Neural cell (in vitro differentiated cells): ENCODE measurements at regions not wholly inside any gene's neighbourhood (a gene's known extent, or its start where the extent isn't known, plus 50 kb on each side); places are given as distances from the start of the nearest gene placed in this dataset.
"Not testable (repeated sequence)": the region's sequence is repeated elsewhere in the genome, so short reads cannot be mapped to it uniquely, and the experiment has no call there.

ENCODE experiments used
- H2AFZ ChIP-seq: fragments of 200-600, 300-800 bp; sonication (generic), shearing (Covaris generic); 2 replicates; pipeline ENCODE4 v1.6.0; 2014; ENCODE audit warnings: low read depth, mild to moderate bottlenecking, antibody characterized with exemption, low read length, moderate library complexity
- H3F3A ChIP-seq: fragments of 200-600 bp; shearing (Covaris generic); 2 replicates; pipeline ENCODE4 v1.6.1; 2016; ENCODE audit warnings: mild to moderate bottlenecking, moderate library complexity, mixed read lengths, antibody characterized with exemption, low read length; ENCODE audit not compliant: insufficient read depth, poor library complexity, severe bottlenecking
- H3K27ac ChIP-seq: fragments of 200-600, 300-800 bp; sonication (generic), shearing (Covaris generic); 2 replicates; pipeline ENCODE4 v1.5.1; 2014; ENCODE audit warnings: mild to moderate bottlenecking, low read length, moderate library complexity
- H3K27me3 ChIP-seq: fragments of 300-800, 200-600 bp; sonication (generic), shearing (Covaris generic); 2 replicates; pipeline ENCODE4 v1.6.0; 2014; ENCODE audit warnings: mild to moderate bottlenecking, low read depth, low read length, moderate library complexity; ENCODE audit not compliant: insufficient read depth
- H3K36me3 ChIP-seq: fragments of 300-800, 200-600 bp; sonication (generic), shearing (Covaris generic); 2 replicates; pipeline ENCODE4 v1.5.1; 2014; ENCODE audit warnings: mild to moderate bottlenecking, antibody characterized with exemption, low read length, moderate library complexity; ENCODE audit not compliant: insufficient read depth
- H3K4me2 ChIP-seq: fragments of 300-800, 200-600 bp; sonication (generic), shearing (Covaris generic); 2 replicates; pipeline ENCODE4 v1.6.0; 2014; ENCODE audit warnings: mild to moderate bottlenecking, low read length
- H3K4me3 ChIP-seq: fragments of 300-800, 200-600 bp; sonication (generic), shearing (Covaris generic); 2 replicates; pipeline ENCODE4 v1.5.1; 2014; ENCODE audit warnings: mild to moderate bottlenecking, low read length, moderate library complexity
- H3K79me2 ChIP-seq: fragments of 200-600 bp; shearing (Covaris generic); replicated peaks from 2 replicates; pipeline ENCODE4 v1.6.0; 2014; ENCODE audit warnings: mild to moderate bottlenecking, low read length, moderate library complexity; ENCODE audit not compliant: insufficient read depth
- H3K9ac ChIP-seq: fragments of 300-800, 200-600 bp; sonication (generic), shearing (Covaris generic); 2 replicates; pipeline ENCODE4 v1.6.1; 2016; ENCODE audit warnings: mild to moderate bottlenecking, low read length, mixed read lengths
- H3K9me2 ChIP-seq: fragments of 200-600 bp; shearing (Covaris generic); 2 replicates; pipeline ENCODE4 v1.6.1; 2016; ENCODE audit warnings: mild to moderate bottlenecking, low read length, mixed read lengths; ENCODE audit not compliant: insufficient read depth
- H3K9me3 ChIP-seq: fragments of 200-600, 300-800 bp; sonication (generic), shearing (Covaris generic); 2 replicates; pipeline ENCODE4 v1.6.1; 2016; ENCODE audit warnings: mild to moderate bottlenecking, mixed run types, low read length, moderate library complexity, mixed read lengths
- H4K20me1 ChIP-seq: fragments of 200-600 bp; shearing (Covaris generic); 2 replicates; pipeline ENCODE4 v1.6.1; 2016; ENCODE audit warnings: mild to moderate bottlenecking, mixed run types; ENCODE audit not compliant: insufficient read depth
- EP300 ChIP-seq: fragments of 450-650 bp; conservative IDR thresholded peaks from 2 replicates; pipeline ENCODE4 v1.6.1; 2014; ENCODE audit warnings: antibody characterized with exemption, mild to moderate bottlenecking, moderate library complexity; ENCODE audit not compliant: poor library complexity, severe bottlenecking
- MXI1 ChIP-seq: fragments of 450-650 bp; conservative IDR thresholded peaks from 2 replicates; pipeline ENCODE4 v1.6.1; 2014; ENCODE audit warnings: antibody characterized with exemption, mild to moderate bottlenecking; ENCODE audit not compliant: poor library complexity, severe bottlenecking
- POLR2AphosphoS5 ChIP-seq: IDR thresholded peaks from 2 replicates; pipeline ENCODE4 v1.6.1; 2012
- RAD21 ChIP-seq: fragments of 450-650 bp; conservative IDR thresholded peaks from 2 replicates; pipeline ENCODE4 v1.6.1; 2014; ENCODE audit warnings: antibody characterized with exemption, mild to moderate bottlenecking, moderate library complexity
- REST ChIP-seq: IDR thresholded peaks from 2 replicates; pipeline ENCODE4 v1.6.1; 2012; ENCODE audit warnings: borderline replicate concordance
- SMC3 ChIP-seq: fragments of 450-650 bp; conservative IDR thresholded peaks from 2 replicates; pipeline ENCODE4 v1.6.1; 2014; ENCODE audit warnings: antibody characterized with exemption, mild to moderate bottlenecking, moderate library complexity; ENCODE audit not compliant: poor library complexity
- TAF1 ChIP-seq: IDR thresholded peaks from 2 replicates; pipeline ENCODE4 v1.6.1; 2012; ENCODE audit warnings: low read depth

GRCh38 chr17:21573961-21574610 is 118.2 kb upstream of the KCNJ18 start:
- H3K4me3 ChIP-seq: no peak overlapping the region
- no peak overlapping the region for H2AFZ ChIP-seq
- no peak overlapping the region for H3K27ac ChIP-seq
- no peaks in the 10 kb centered on the region for H3K9me3 ChIP-seq
- H3F3A ChIP-seq: no peaks in the 10 kb centered on the region
- H3K27me3 ChIP-seq: no peaks in the 10 kb centered on the region
- H3K9me2 ChIP-seq: no peaks in the 10 kb centered on the region
- no peaks in the 10 kb centered on the region for H3K36me3 ChIP-seq
- H3K79me2 ChIP-seq: no peaks in the 10 kb centered on the region
- H4K20me1 ChIP-seq: no peaks in the 10 kb centered on the region
- no peak overlapping the region for H3K4me2 ChIP-seq
- H3K9ac ChIP-seq: no peak overlapping the region
- no peak for TF ChIP-seq MXI1
- TF ChIP-seq EP300: no peak
- no peak for TF ChIP-seq SMC3
- no peak for TF ChIP-seq REST
- TF ChIP-seq TAF1: no peak
- TF ChIP-seq POLR2AphosphoS5: no peak
- no peak for TF ChIP-seq RAD21

- not testable (repeated sequence) for H2AFZ ChIP-seq, H3K36me3 ChIP-seq, H3K9ac ChIP-seq, H3K9me2 ChIP-seq, H3K79me2 ChIP-seq, H3K4me2 ChIP-seq, H3K27ac ChIP-seq, H3K27me3 ChIP-seq, H3K4me3 ChIP-seq, H3K9me3 ChIP-seq, H3F3A ChIP-seq, H4K20me1 ChIP-seq
Observed at GRCh38 chr17:21574611-21575255, 117.6 kb upstream of the KCNJ18 start.

- not testable (repeated sequence) for H3F3A ChIP-seq, H3K27ac ChIP-seq, H3K9me2 ChIP-seq, H3K79me2 ChIP-seq, H3K9me3 ChIP-seq, H2AFZ ChIP-seq, H3K27me3 ChIP-seq, H3K9ac ChIP-seq, H3K4me3 ChIP-seq, H3K36me3 ChIP-seq, H3K4me2 ChIP-seq, H4K20me1 ChIP-seq
Observed at GRCh38 chr17:21578783-21579182, 113.5 kb upstream of the KCNJ18 start.
